H9 (cell line): ENCODE measurements at regions not wholly inside any gene's neighbourhood (a gene's known extent, or its start where the extent isn't known, plus 50 kb on each side); places are given as distances from the start of the nearest gene placed in this dataset.

Experiments
- DNase-seq: peaks from one replicate; pipeline ENCODE4 v3.0.0-alpha.2; 2017
- H2AFZ ChIP-seq: one replicate; pipeline ENCODE4 v1.6.1; 2013; ENCODE audit warnings: mild to moderate bottlenecking, low read length, control low read depth, moderate library complexity
- H2AK5ac ChIP-seq: 2 replicates; pipeline ENCODE4 v1.6.1; 2013; ENCODE audit warnings: low read length, control low read depth, mixed read lengths; ENCODE audit not compliant: insufficient read length
- H2BK120ac ChIP-seq: one replicate; pipeline ENCODE4 v1.6.1; 2013; ENCODE audit warnings: low read depth, mild to moderate bottlenecking, low read length, control low read depth, inconsistent platforms; ENCODE audit not compliant: poor library complexity, severe bottlenecking
- H2BK12ac ChIP-seq: 2 replicates; pipeline ENCODE4 v1.6.1; 2013; ENCODE audit warnings: low read length, control low read depth, mixed read lengths, low read depth; ENCODE audit not compliant: insufficient read length
- H2BK15ac ChIP-seq: 2 replicates; pipeline ENCODE4 v1.6.1; 2013; ENCODE audit warnings: low read depth, low read length, control low read depth
- H2BK20ac ChIP-seq: one replicate; pipeline ENCODE4 v1.6.1; 2013; ENCODE audit warnings: low read depth, mild to moderate bottlenecking, low read length, control low read depth, inconsistent platforms; ENCODE audit not compliant: poor library complexity, severe bottlenecking
- H2BK5ac ChIP-seq: 2 replicates; pipeline ENCODE4 v1.6.1; 2013; ENCODE audit warnings: low read length, control low read depth, mixed read lengths; ENCODE audit not compliant: insufficient read length
- H3K14ac ChIP-seq: 2 replicates; pipeline ENCODE4 v1.6.1; 2013; ENCODE audit warnings: low read length, control low read depth; ENCODE audit not compliant: insufficient read depth
- H3K18ac ChIP-seq: 2 replicates; pipeline ENCODE4 v1.6.1; 2013; ENCODE audit warnings: low read depth, mild to moderate bottlenecking, mixed read lengths, low read length, control low read depth; ENCODE audit not compliant: insufficient read length
- H3K23ac ChIP-seq: 2 replicates; pipeline ENCODE4 v1.6.1; 2013; ENCODE audit warnings: low read length, control low read depth, mixed read lengths, low read depth; ENCODE audit not compliant: insufficient read length
- H3K23me2 ChIP-seq: 2 replicates; pipeline ENCODE4 v1.6.1; 2013; ENCODE audit warnings: low read depth, mild to moderate bottlenecking, mixed read lengths, low read length, control low read depth; ENCODE audit not compliant: insufficient read length, poor library complexity, severe bottlenecking
- H3K27ac ChIP-seq: 2 replicates; pipeline ENCODE4 v1.5.1; 2013; ENCODE audit warnings: low read length, control low read depth, mixed read lengths, low read depth; ENCODE audit not compliant: insufficient read length
- H3K27me3 ChIP-seq: 2 replicates; pipeline ENCODE4 v1.6.1; 2013; ENCODE audit warnings: low read length, control low read depth, inconsistent platforms; ENCODE audit not compliant: insufficient read depth
- H3K4ac ChIP-seq: 2 replicates; pipeline ENCODE4 v1.6.1; 2013; ENCODE audit warnings: low read depth, mild to moderate bottlenecking, control low read depth, inconsistent platforms, low read length, moderate library complexity
- H3K4me1 ChIP-seq: 2 replicates; pipeline ENCODE4 v1.6.1; 2013; ENCODE audit warnings: low read length, control low read depth, inconsistent platforms; ENCODE audit not compliant: insufficient read depth
- H3K4me2 ChIP-seq: 2 replicates; pipeline ENCODE4 v1.6.1; 2013; ENCODE audit warnings: low read length, control low read depth, mixed read lengths; ENCODE audit not compliant: insufficient read length, insufficient read depth
- H3K56ac ChIP-seq: 2 replicates; pipeline ENCODE4 v1.6.1; 2013; ENCODE audit warnings: low read depth, mild to moderate bottlenecking, mixed read lengths, low read length, control low read depth; ENCODE audit not compliant: insufficient read length
- H3K79me1 ChIP-seq: 2 replicates; pipeline ENCODE4 v1.6.1; 2013; ENCODE audit warnings: low read depth, mild to moderate bottlenecking, moderate library complexity, low read length, control low read depth, inconsistent platforms; ENCODE audit not compliant: insufficient read depth, poor library complexity, severe bottlenecking
- H3K79me2 ChIP-seq: 2 replicates; pipeline ENCODE4 v1.6.1; 2013; ENCODE audit warnings: low read length, control low read depth, inconsistent platforms; ENCODE audit not compliant: insufficient read depth
- H3K9ac ChIP-seq: 2 replicates; pipeline ENCODE4 v1.6.1; 2013; ENCODE audit warnings: low read length, control low read depth, mixed read lengths; ENCODE audit not compliant: insufficient read length; ENCODE audit errors: extremely low read depth
- H3K9me3 ChIP-seq: one replicate; pipeline ENCODE4 v1.6.1; 2013; ENCODE audit warnings: low read depth, low read length, inconsistent platforms; ENCODE audit not compliant: control insufficient read depth
- H3T11ph ChIP-seq: one replicate; pipeline ENCODE4 v1.6.1; 2013; ENCODE audit warnings: mild to moderate bottlenecking, low read length, control low read depth, inconsistent platforms
- H4K20me1 ChIP-seq: one replicate; pipeline ENCODE4 v1.6.1; 2013; ENCODE audit not compliant: control insufficient read depth, insufficient read length, insufficient read depth
- H4K5ac ChIP-seq: 2 replicates; pipeline ENCODE4 v1.6.1; 2013; ENCODE audit warnings: low read depth, mild to moderate bottlenecking, mixed read lengths, low read length, control low read depth; ENCODE audit not compliant: insufficient read length
- H4K8ac ChIP-seq: replicated peaks from 2 replicates; pipeline ENCODE4 v1.6.1; 2013; ENCODE audit warnings: low read length, control low read depth, mixed read lengths, low read depth; ENCODE audit not compliant: insufficient read length
- H4K91ac ChIP-seq: 2 replicates; pipeline ENCODE4 v1.6.1; 2013; ENCODE audit warnings: low read depth, mild to moderate bottlenecking, moderate library complexity, mixed read lengths, low read length, control low read depth; ENCODE audit not compliant: insufficient read length
- H3K27ac Mint-ChIP-seq, 3 experiments: 2 replicates in 2 of 3; 3 replicates in 1 of 3; pipeline ENCODE4 v1.8.0; 2020 to 2021; ENCODE audit warnings: mixed read lengths in 3 of 3, mild to moderate bottlenecking in 1 of 3, moderate library complexity in 1 of 3
- H3K27me3 Mint-ChIP-seq: 2 replicates; pipeline ENCODE4 v1.8.0; 2021; ENCODE audit warnings: low read depth, mild to moderate bottlenecking, moderate library complexity, mixed read lengths
- H3K36me3 Mint-ChIP-seq, 3 experiments: 2 replicates in 2 of 3; 3 replicates in 1 of 3; pipeline ENCODE4 v1.8.0; 2020 to 2021; ENCODE audit warnings: low read depth in 3 of 3, mixed read lengths in 3 of 3; ENCODE audit not compliant: insufficient read depth in 1 of 3
- H3K4me1 Mint-ChIP-seq, 2 experiments: 2 replicates each; pipeline ENCODE4 v1.8.0; 2020; ENCODE audit warnings: mixed read lengths in 2 of 2
- H3K4me3 Mint-ChIP-seq, 2 experiments: 2 replicates in 1 of 2; 3 replicates in 1 of 2; pipeline ENCODE4 v1.8.0; 2020 to 2021; ENCODE audit warnings: mild to moderate bottlenecking in 2 of 2, mixed read lengths in 2 of 2, moderate library complexity in 1 of 2
- H3K9me3 Mint-ChIP-seq, 2 experiments: 2 replicates in 1 of 2; 3 replicates in 1 of 2; pipeline ENCODE4 v1.8.0; 2020; ENCODE audit warnings: mild to moderate bottlenecking in 2 of 2, mixed read lengths in 2 of 2, moderate library complexity in 1 of 2
- CTCF ChIP-seq: fragments of 200-600 bp; sonication (generic); conservative IDR thresholded peaks from 3 replicates; pipeline ENCODE4 v1.8.0; 2021; ENCODE audit warnings: antibody characterized with exemption, mild to moderate bottlenecking
- WGBS: extraction: QIAGEN DNeasy Blood & Tissue Kit; methylation state at CpG from one replicate; pipeline ENCODE4 v1.1.7; 2013; ENCODE audit warnings: missing lambda C conversion rate, low lambda C conversion rate, mixed read lengths; ENCODE audit not compliant: insufficient read length; ENCODE audit errors: extremely low coverage; 5-methylcytosine and 5-hydroxymethylcytosine counted together

- Histone ChIP-seq H3K9ac (no peak overlapping the region), H3K23ac (no peak overlapping the region), H3K79me2 (no peaks in the 10 kb centered on the region), H2AFZ (no peak overlapping the region), H3K9me3 (no peaks in the 10 kb centered on the region), H2BK15ac (no peak overlapping the region), H3K79me1 (no peaks in the 10 kb centered on the region), H3K23me2 (no peaks in the 10 kb centered on the region), H3K4me2 (no peak overlapping the region), H4K20me1 (no peaks in the 10 kb centered on the region), H3K56ac (no peak overlapping the region), H4K8ac (no peak overlapping the region), H3K27ac (no peak overlapping the region), H2BK120ac (no peak overlapping the region), H2AK5ac (no peak overlapping the region), H3K18ac (no peak overlapping the region), H2BK12ac (no peak overlapping the region), H3K27me3 (no peaks in the 10 kb centered on the region), H2BK20ac (no peak overlapping the region), H3K4me1 (0 out of 2 replicates have a peak, but pooled peaks cover 3% of the 10 kb centered on the region), H3K4ac (no peak overlapping the region), H2BK5ac (no peak overlapping the region), H4K5ac (no peak overlapping the region), H3K14ac (no peak overlapping the region), H3T11ph (no peak overlapping the region), H4K91ac (no peak overlapping the region)
- Mint-ChIP-seq H3K27me3 (peaks cover 8% of the 10 kb centered on the region), H3K9me3 (no peaks in the 10 kb centered on the region; a peak in 1 of 5 replicates), H3K4me3 (no peak overlapping the region), H3K4me1 (peaks cover 10 to 13% of the 10 kb centered on the region in 2 experiments), H3K27ac (no peak overlapping the region; a peak in 1 of 7 replicates), H3K36me3 (no peaks in the 10 kb centered on the region; a peak in 1 of 7 replicates)
- TF ChIP-seq CTCF, result no peak
- no CpG with 5 or more reads among the region's 9 CpGs for WGBS
- DNase-seq, result no peak
Observed at GRCh38 chr9:89814340-89815040, 209.7 kb downstream of the GADD45G start.
